ENCODE measurements at regions not wholly inside any gene's neighbourhood (a gene's known extent, or its start where the extent isn't known, plus 50 kb on each side); places are given as distances from the start of the nearest gene placed in this dataset.
"Not testable (repeated sequence)": the region's sequence is repeated elsewhere in the genome, so short reads cannot be mapped to it uniquely, and the experiment has no call there.

- H3K4me1 Mint-ChIP-seq (ENCODE audit: low read depth); H3K27me3 Mint-ChIP-seq (ENCODE audit: insufficient read depth); H3K4me3 Mint-ChIP-seq; H3K27ac Mint-ChIP-seq; H3K36me3 Mint-ChIP-seq (ENCODE audit: low read depth); DNase-seq; H3K9me3 Mint-ChIP-seq: not testable (repeated sequence)
Observed at GRCh38 chr7:55706451-55707195, 134.3 kb upstream of the VOPP1 start.

- H3K9me3 Mint-ChIP-seq; H3K27me3 Mint-ChIP-seq (ENCODE audit: insufficient read depth); H3K4me3 Mint-ChIP-seq; DNase-seq; H3K4me1 Mint-ChIP-seq (ENCODE audit: low read depth); H3K36me3 Mint-ChIP-seq (ENCODE audit: low read depth); H3K27ac Mint-ChIP-seq: not testable (repeated sequence)
Observed at GRCh38 chr7:55705728-55706450, 133.6 kb upstream of the VOPP1 start.

- H3K36me3 Mint-ChIP-seq (ENCODE audit: low read depth); H3K27ac Mint-ChIP-seq; H3K4me3 Mint-ChIP-seq: not testable (repeated sequence)
Observed at GRCh38 chr7:55702831-55703230, 130.5 kb upstream of the VOPP1 start.

GRCh38 chr7:55699450-55699842 is 127.1 kb upstream of the VOPP1 start:
- not testable (repeated sequence) for H3K4me3 Mint-ChIP-seq; H3K9me3 Mint-ChIP-seq; H3K36me3 Mint-ChIP-seq (ENCODE audit: low read depth); H3K27ac Mint-ChIP-seq; H3K27me3 Mint-ChIP-seq (ENCODE audit: insufficient read depth); DNase-seq
- H3K4me1 Mint-ChIP-seq (ENCODE audit: low read depth), result peaks cover 21% of the 10 kb centered on the region

More at GRCh38 chr7:55702831-55703230, 130.5 kb upstream of the VOPP1 start:
- DNase-seq; H3K27me3 Mint-ChIP-seq (ENCODE audit: insufficient read depth); H3K4me1 Mint-ChIP-seq (ENCODE audit: low read depth); H3K9me3 Mint-ChIP-seq: not testable (repeated sequence)

GRCh38 chr7:55698607-55699449 is 126.5 kb upstream of the VOPP1 start:
- peaks cover 21% of the 10 kb centered on the region for H3K4me1 Mint-ChIP-seq (ENCODE audit: low read depth)
- not testable (repeated sequence) for H3K9me3 Mint-ChIP-seq; H3K4me3 Mint-ChIP-seq; H3K27me3 Mint-ChIP-seq (ENCODE audit: insufficient read depth); H3K27ac Mint-ChIP-seq; H3K36me3 Mint-ChIP-seq (ENCODE audit: low read depth)
- DNase-seq, result peak; percentile 3

GRCh38 chr7:55695893-55696701 is 123.8 kb upstream of the VOPP1 start:
- not testable (repeated sequence) for H3K36me3 Mint-ChIP-seq (ENCODE audit: low read depth); H3K9me3 Mint-ChIP-seq; H3K27ac Mint-ChIP-seq; H3K4me3 Mint-ChIP-seq; H3K27me3 Mint-ChIP-seq (ENCODE audit: insufficient read depth)
- DNase-seq, result peak; percentile 71
- peaks cover 21% of the 10 kb centered on the region for H3K4me1 Mint-ChIP-seq (ENCODE audit: low read depth)

GRCh38 chr7:55694484-55694883 is 122.2 kb upstream of the VOPP1 start:
- not testable (repeated sequence) for DNase-seq; H3K9me3 Mint-ChIP-seq; H3K27ac Mint-ChIP-seq; H3K27me3 Mint-ChIP-seq (ENCODE audit: insufficient read depth); H3K4me3 Mint-ChIP-seq; H3K36me3 Mint-ChIP-seq (ENCODE audit: low read depth)
- H3K4me1 Mint-ChIP-seq (ENCODE audit: low read depth), result peaks cover 21% of the 10 kb centered on the region

GRCh38 chr7:55688684-55689681 is 116.7 kb upstream of the VOPP1 start:
- H3K27ac Mint-ChIP-seq; DNase-seq; H3K9me3 Mint-ChIP-seq; H3K36me3 Mint-ChIP-seq (ENCODE audit: low read depth); H3K27me3 Mint-ChIP-seq (ENCODE audit: insufficient read depth); H3K4me3 Mint-ChIP-seq: not testable (repeated sequence)
- H3K4me1 Mint-ChIP-seq (ENCODE audit: low read depth), result peaks cover 10% of the 10 kb centered on the region; the same call in 1 of the 2 replicates

- not testable (repeated sequence) for H3K27ac Mint-ChIP-seq
Observed at GRCh38 chr7:55688261-55688660, 116.0 kb upstream of the VOPP1 start.

GRCh38 chr7:55687252-55687651 is 115.0 kb upstream of the VOPP1 start:
- not testable (repeated sequence) for H3K27ac Mint-ChIP-seq; H3K9me3 Mint-ChIP-seq; H3K27me3 Mint-ChIP-seq (ENCODE audit: insufficient read depth); H3K4me3 Mint-ChIP-seq; DNase-seq; H3K36me3 Mint-ChIP-seq (ENCODE audit: low read depth)
- peaks cover 10% of the 10 kb centered on the region; the same call in 1 of the 2 replicates for H3K4me1 Mint-ChIP-seq (ENCODE audit: low read depth)

More at GRCh38 chr7:55688261-55688660, 116.0 kb upstream of the VOPP1 start:
- H3K9me3 Mint-ChIP-seq; H3K4me3 Mint-ChIP-seq; H3K36me3 Mint-ChIP-seq (ENCODE audit: low read depth); H3K27me3 Mint-ChIP-seq (ENCODE audit: insufficient read depth); DNase-seq: not testable (repeated sequence)
- H3K4me1 Mint-ChIP-seq (ENCODE audit: low read depth), result peaks cover 10% of the 10 kb centered on the region; the same call in 1 of the 2 replicates

- not testable (repeated sequence) for DNase-seq; H3K36me3 Mint-ChIP-seq (ENCODE audit: low read depth); H3K27me3 Mint-ChIP-seq (ENCODE audit: insufficient read depth); H3K4me3 Mint-ChIP-seq; H3K27ac Mint-ChIP-seq; H3K9me3 Mint-ChIP-seq
- peaks cover 10% of the 10 kb centered on the region; the same call in 1 of the 2 replicates for H3K4me1 Mint-ChIP-seq (ENCODE audit: low read depth)
Observed at GRCh38 chr7:55686771-55687170, 114.5 kb upstream of the VOPP1 start.

- not testable (repeated sequence) for H3K36me3 Mint-ChIP-seq (ENCODE audit: low read depth); H3K4me3 Mint-ChIP-seq; H3K27me3 Mint-ChIP-seq (ENCODE audit: insufficient read depth); H3K9me3 Mint-ChIP-seq; H3K4me1 Mint-ChIP-seq (ENCODE audit: low read depth); DNase-seq; H3K27ac Mint-ChIP-seq
Observed at GRCh38 chr7:55683501-55683900, 111.2 kb upstream of the VOPP1 start.
